Esophagus mucosa (tissue), 1 donor: ENCODE measurements at regions not wholly inside any gene's neighbourhood (a gene's known extent, or its start where the extent isn't known, plus 50 kb on each side); places are given as distances from the start of the nearest gene placed in this dataset.

Source experiments
- ATAC-seq: fragments of 200-7000 bp; cut with Tn5 transposase; one replicate; pipeline ENCODE4 v1.9.1; 2020
- donor health status: DM: yes; HTN: yes; CAD: no.

DNA sequence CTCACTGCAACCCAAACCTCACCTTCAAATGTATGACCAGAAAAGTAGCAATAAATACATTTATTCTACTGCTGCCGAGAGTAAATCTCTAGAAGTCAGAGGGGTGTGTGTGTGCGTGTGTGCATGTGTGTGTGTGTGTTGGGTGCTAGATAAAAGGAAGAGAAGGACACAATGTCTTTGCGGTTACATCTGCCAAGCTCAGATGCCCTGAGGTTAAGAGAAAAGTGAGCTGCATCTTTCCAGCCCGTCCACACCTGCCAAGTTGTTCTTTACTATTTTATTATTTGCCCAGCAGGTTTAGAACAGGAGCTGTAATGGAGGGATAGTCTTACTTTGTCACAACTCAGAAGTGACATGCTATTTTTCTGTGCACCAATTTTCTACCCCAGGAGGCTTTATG is 54.5 kb upstream of the ANKFN1 start:
- ATAC-seq: no peak

DNA sequence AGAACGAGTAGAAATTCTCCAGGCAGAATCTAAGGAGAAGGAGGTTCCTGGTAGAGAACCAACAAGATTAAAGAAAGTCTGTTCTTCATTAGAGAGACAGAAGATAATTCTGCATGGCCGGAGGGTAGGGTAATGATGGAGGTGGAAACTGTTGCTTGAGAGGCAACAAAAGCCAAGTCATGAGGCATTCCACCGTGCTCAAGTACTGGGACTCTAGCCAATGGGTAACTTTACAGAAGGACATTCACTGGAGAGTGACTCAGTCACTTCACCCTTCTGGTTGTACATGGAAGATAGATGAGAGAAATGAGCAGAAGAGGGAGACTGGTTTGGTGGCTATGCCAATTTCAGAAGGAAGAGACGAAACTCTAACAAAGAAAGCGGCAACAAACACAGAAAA is 53.6 kb upstream of the ANKFN1 start:
- no peak for ATAC-seq
